DND-41 (cell line): ENCODE measurements at regions not wholly inside any gene's neighbourhood (a gene's known extent, or its start where the extent isn't known, plus 50 kb on each side); places are given as distances from the start of the nearest gene placed in this dataset.

ENCODE experiments used
- CTCF ChIP-seq: IDR thresholded peaks from 2 replicates; pipeline ENCODE4 v1.5.1; 2012; ENCODE audit warnings: borderline replicate concordance, low read length, moderate library complexity, mild to moderate bottlenecking; ENCODE audit not compliant: poor library complexity, severe bottlenecking; ENCODE audit errors: extremely low read depth
- EZH2 ChIP-seq: IDR thresholded peaks from 3 replicates; pipeline ENCODE4 v1.6.1; 2012; ENCODE audit warnings: borderline replicate concordance, low read depth, mild to moderate bottlenecking, moderate library complexity, low read length, inconsistent platforms; ENCODE audit not compliant: severe bottlenecking

DNA sequence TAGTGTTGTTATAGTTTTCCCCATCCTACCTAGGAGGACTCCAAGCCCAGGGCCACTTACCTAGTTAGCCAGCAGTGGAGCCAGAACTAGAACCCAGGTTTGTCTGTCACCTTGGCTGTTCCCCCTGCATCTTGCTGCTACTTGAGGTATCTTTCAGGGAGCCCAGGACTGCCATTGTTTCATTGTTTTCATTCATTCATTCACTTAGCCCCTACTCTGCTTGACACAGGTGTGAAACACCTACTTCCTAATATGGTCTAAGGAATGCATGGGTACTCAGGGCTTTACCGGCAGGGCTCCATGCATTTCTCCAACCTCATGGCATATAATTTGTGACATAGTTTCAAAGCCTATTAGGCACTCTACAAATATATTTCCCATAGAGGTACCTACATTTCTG, 266.6 kb upstream of the TPM1 start:
- TF ChIP-seq CTCF: no peak
- no peak for TF ChIP-seq EZH2
